K562 (cell line): ENCODE measurements at regions not wholly inside any gene's neighbourhood (a gene's known extent, or its start where the extent isn't known, plus 50 kb on each side); places are given as distances from the start of the nearest gene placed in this dataset.

Experiments
- ATAC-seq: fragments of 200-7000 bp; cut with Tn5 transposase; 3 replicates; pipeline ENCODE4 v1.9.1; 2020; ENCODE audit warnings: moderate library complexity
- BruUV-seq: library from RNA; stranded (reverse); fragments of 400-500 nt; replicated peaks from 2 replicates; lab custom pipeline; 2021; lab: Mats Ljungman, UMichigan
- CTCF ChIA-PET: fragments of 300-600 bp; formaldehyde crosslinking; extraction: SDS; loops from one replicate; lab custom pipeline; 2021; ENCODE audit warnings: low intra/inter-chr PET ratio; lab: Yijun Ruan, JAX
- POLR2A ChIA-PET: fragments of 300-600, 350-650 bp; sonication (Branson Sonifier 250); formaldehyde crosslinking; extraction: SDS; loops from one replicate; lab custom pipeline; 2021; ENCODE audit warnings: antibody characterized with exemption, inconsistent platforms; lab: Yijun Ruan, JAX
- DNase-seq, 4 experiments: peaks; one replicate each; pipeline versions ENCODE4 v3.0.0 to v3.0.0-alpha.2; 2011 to 2018; ENCODE audit warnings: low spot score in 3 of 4, mixed read lengths in 3 of 4; ENCODE audit errors: extremely low read depth in 1 of 4
- FAIRE-seq: peaks from 2 replicates; lab custom pipeline; 2011; peaks lifted over from hg19 to GRCh38; lab: Jason Lieb, UNC
- H2AFZ ChIP-seq: 2 replicates; pipeline ENCODE4 v1.6.0; 2011; ENCODE audit warnings: low read depth, low read length, control low read depth, inconsistent platforms
- H3K27ac ChIP-seq: fragments of 200-600 bp; 3 replicates; pipeline ENCODE4 v1.8.0; 2011; ENCODE audit warnings: low read depth, mild to moderate bottlenecking, control low read depth, inconsistent platforms, low read length, moderate library complexity, mixed read lengths; ENCODE audit errors: extremely low read depth
- H3K27me3 ChIP-seq, 2 experiments: fragments of 300-600 bp in 1 of 2; 2 replicates in 1 of 2; 3 replicates in 1 of 2; pipeline versions ENCODE4 v1.6.0 to v1.8.0; 2011; ENCODE audit warnings: inconsistent platforms in 2 of 2, low read length in 2 of 2, mild to moderate bottlenecking in 1 of 2, mixed read lengths in 1 of 2, moderate library complexity in 1 of 2; ENCODE audit not compliant: control insufficient read depth in 2 of 2, insufficient read depth in 2 of 2
- H3K36me3 ChIP-seq: fragments of 300-600 bp; 3 replicates; pipeline ENCODE4 v1.8.0; 2011; ENCODE audit warnings: mild to moderate bottlenecking, low read length, inconsistent platforms; ENCODE audit not compliant: control insufficient read depth, insufficient read depth
- H3K4me1 ChIP-seq, 2 experiments: fragments of 200-600 bp in 1 of 2; replicated peaks in 1 of 2; 2 replicates in 1 of 2; 3 replicates in 1 of 2; pipeline versions ENCODE4 v1.5.1 to v1.8.0; 2011; ENCODE audit warnings: inconsistent platforms in 2 of 2, low read length in 2 of 2, mild to moderate bottlenecking in 1 of 2, mixed read lengths in 1 of 2, moderate library complexity in 1 of 2; ENCODE audit not compliant: control insufficient read depth in 2 of 2, insufficient read depth in 2 of 2
- H3K4me2 ChIP-seq: 2 replicates; pipeline ENCODE4 v1.6.1; 2011; ENCODE audit warnings: low read length, control low read depth, inconsistent platforms, mixed read lengths; ENCODE audit not compliant: insufficient read depth
- H3K4me3 ChIP-seq: fragments of 200-600 bp; sonication (generic), shearing (Covaris generic); 2 replicates; pipeline ENCODE4 v1.5.1; 2016; ENCODE audit warnings: control low read depth, inconsistent platforms
- H3K79me2 ChIP-seq: fragments of 200-600 bp; 3 replicates; pipeline ENCODE4 v1.8.0; 2011; ENCODE audit warnings: low read length, inconsistent platforms; ENCODE audit not compliant: control insufficient read depth, insufficient read depth
- H3K9ac ChIP-seq, 2 experiments: 2 replicates each; pipeline versions ENCODE4 v1.6.0 to v1.6.1; 2011; ENCODE audit warnings: low read depth in 2 of 2, low read length in 2 of 2, control low read depth in 1 of 2, inconsistent platforms in 1 of 2, mild to moderate bottlenecking in 1 of 2, mixed read lengths in 1 of 2; ENCODE audit not compliant: insufficient read depth in 1 of 2
- H3K9me1 ChIP-seq: one replicate; pipeline ENCODE4 v1.6.0; 2011; ENCODE audit warnings: inconsistent platforms, mild to moderate bottlenecking, low read length, moderate library complexity; ENCODE audit not compliant: control insufficient read depth, insufficient read depth
- H3K9me3 ChIP-seq: replicated peaks from 2 replicates; pipeline ENCODE4 v1.5.1; 2011; ENCODE audit warnings: low read depth, low read length, inconsistent platforms; ENCODE audit not compliant: control insufficient read depth, insufficient read depth
- H4K20me1 ChIP-seq: replicated peaks from 2 replicates; pipeline ENCODE4 v1.6.1; 2011; ENCODE audit warnings: low read length, inconsistent platforms, mixed read lengths; ENCODE audit not compliant: control insufficient read depth, insufficient read depth
- MAFG ChIP-seq: fragments of 450-650 bp; conservative IDR thresholded peaks from 2 replicates; pipeline ENCODE4 v1.6.1; 2016; ENCODE audit warnings: missing genetic modification characterization, missing compliant biosample characterization
- NCOA4 ChIP-seq: fragments of 450-650 bp; IDR thresholded peaks from 2 replicates; pipeline ENCODE4 v1.6.1; 2018; ENCODE audit warnings: mild to moderate bottlenecking; ENCODE audit not compliant: partially characterized antibody
- PRMT5 ChIP-seq: sonication (generic); formaldehyde crosslinking; IDR thresholded peaks from 2 replicates; pipeline ENCODE4 v1.5.0; 2020; ENCODE audit warnings: missing genetic modification reagents
- RAD21 ChIP-seq, 2 experiments: fragments of 250-450 bp in 1 of 2; fragments of 450-650 bp in 1 of 2; sonication (Bioruptor Pico) in 1 of 2; formaldehyde crosslinking in 1 of 2; IDR thresholded peaks in 1 of 2; conservative IDR thresholded peaks in 1 of 2; 2 replicates each; pipeline versions ENCODE4 v1.4.0 to v1.8.0; 2020 to 2022; ENCODE audit warnings: mild to moderate bottlenecking in 2 of 2, moderate library complexity in 1 of 2
- SNRNP70 ChIP-seq: fragments of 200-400 bp; formaldehyde crosslinking; optimal IDR thresholded peaks from 2 replicates; pipeline ENCODE3; 2017; ENCODE audit warnings: low read depth, low read length
- WGBS: fragments of 100-300 bp; shearing (Covaris generic); methylation state at CpG from one replicate; pipeline ENCODE4 v1.1.6; 2016; ENCODE audit warnings: low coverage, mixed read lengths; ENCODE audit not compliant: insufficient coverage; ENCODE audit errors: missing lambda C conversion rate; 5-methylcytosine and 5-hydroxymethylcytosine counted together
- in situ Hi-C: fragments of 300-500 bp; cut with MboI; formaldehyde crosslinking; loops from 4 replicates; pipeline ENCODE4 v1.15.0; 2018; ENCODE audit warnings: inconsistent platforms, mixed read lengths
- intact Hi-C: fragments of 100-400 bp; cut with micrococcal nuclease; formaldehyde crosslinking; loops from 2 replicates; pipeline ENCODE4 v1.14.2; 2022
- TF ChIP-seq, protein P1 (sequence below): IDR thresholded peaks from 3 replicates; pipeline ENCODE4 v1.6.1; 2011; ENCODE audit warnings: borderline replicate concordance, mild to moderate bottlenecking, moderate library complexity; ENCODE audit not compliant: insufficient read length; ENCODE audit errors: extremely low read depth

DNA sequence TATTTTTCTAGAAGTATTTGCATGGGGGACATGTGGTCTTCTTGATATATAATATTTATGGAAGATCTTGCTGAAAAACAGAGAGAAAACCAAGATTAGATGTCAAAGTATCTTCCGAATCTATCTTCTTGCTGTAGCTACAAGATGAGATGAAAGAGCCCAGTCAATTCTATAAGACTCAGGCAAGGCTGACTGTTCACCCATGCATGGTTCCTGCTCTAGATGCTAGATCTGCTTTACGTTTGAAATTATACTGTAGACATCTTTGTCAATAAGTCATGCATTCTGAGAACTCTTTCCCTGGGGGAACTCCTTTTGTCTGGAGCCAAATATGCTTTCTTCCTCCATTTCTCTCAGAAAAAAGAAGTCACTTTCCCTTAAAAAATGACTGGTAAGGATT is 1292.0 kb downstream of the XPNPEP1 start:
- Histone ChIP-seq H2AFZ (no peak overlapping the region), H3K4me1 (no peaks in the 10 kb centered on the region)

More for the DNA sequence above, 1292.0 kb downstream of the XPNPEP1 start:
- intact Hi-C loops: no loop called here
- Histone ChIP-seq H3K27me3 (no peaks in the 10 kb centered on the region), H3K27ac (no peak overlapping the region), H3K79me2 (no peaks in the 10 kb centered on the region), H3K4me2 (no peak overlapping the region), H3K9ac (no peak overlapping the region), H4K20me1 (no peaks in the 10 kb centered on the region), H3K9me3 (no peaks in the 10 kb centered on the region), H3K9me1 (no peaks in the 10 kb centered on the region), H3K4me3 (no peak overlapping the region), H3K36me3 (no peaks in the 10 kb centered on the region)
- ChIA-PET POLR2A (no interaction called here), CTCF (no interaction called here)
- FAIRE-seq (no peak), DNase-seq (no peak), ATAC-seq (no peak)
- TF ChIP-seq SNRNP70 (no peak), PRMT5 (no peak), MAFG (no peak), RAD21 (CRISPR knock-in tag; conservative IDR thresholded peaks at IDR 0.05 in 1 of 2, IDR thresholded peaks at IDR 0.05 in 1 of 2) (no peak), NCOA4 (no peak)
- TF ChIP-seq, protein P1, sequence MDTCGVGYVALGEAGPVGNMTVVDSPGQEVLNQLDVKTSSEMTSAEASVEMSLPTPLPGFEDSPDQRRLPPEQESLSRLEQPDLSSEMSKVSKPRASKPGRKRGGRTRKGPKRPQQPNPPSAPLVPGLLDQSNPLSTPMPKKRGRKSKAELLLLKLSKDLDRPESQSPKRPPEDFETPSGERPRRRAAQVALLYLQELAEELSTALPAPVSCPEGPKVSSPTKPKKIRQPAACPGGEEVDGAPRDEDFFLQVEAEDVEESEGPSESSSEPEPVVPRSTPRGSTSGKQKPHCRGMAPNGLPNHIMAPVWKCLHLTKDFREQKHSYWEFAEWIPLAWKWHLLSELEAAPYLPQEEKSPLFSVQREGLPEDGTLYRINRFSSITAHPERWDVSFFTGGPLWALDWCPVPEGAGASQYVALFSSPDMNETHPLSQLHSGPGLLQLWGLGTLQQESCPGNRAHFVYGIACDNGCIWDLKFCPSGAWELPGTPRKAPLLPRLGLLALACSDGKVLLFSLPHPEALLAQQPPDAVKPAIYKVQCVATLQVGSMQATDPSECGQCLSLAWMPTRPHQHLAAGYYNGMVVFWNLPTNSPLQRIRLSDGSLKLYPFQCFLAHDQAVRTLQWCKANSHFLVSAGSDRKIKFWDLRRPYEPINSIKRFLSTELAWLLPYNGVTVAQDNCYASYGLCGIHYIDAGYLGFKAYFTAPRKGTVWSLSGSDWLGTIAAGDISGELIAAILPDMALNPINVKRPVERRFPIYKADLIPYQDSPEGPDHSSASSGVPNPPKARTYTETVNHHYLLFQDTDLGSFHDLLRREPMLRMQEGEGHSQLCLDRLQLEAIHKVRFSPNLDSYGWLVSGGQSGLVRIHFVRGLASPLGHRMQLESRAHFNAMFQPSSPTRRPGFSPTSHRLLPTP: no peak
- WGBS: 0% methylated on average over 2 of the region's 2 CpGs
- in situ Hi-C loops: no loop called here
- BruUV-seq: no TSS peak
